Activated CD4-positive, alpha-beta T cell treated with anti-CD3 and anti-CD28 coated beads, Interleukin-2, amount 50 U/mL, for 4 hours (primary cell): ENCODE measurements at regions not wholly inside any gene's neighbourhood (a gene's known extent, or its start where the extent isn't known, plus 50 kb on each side); places are given as distances from the start of the nearest gene placed in this dataset.

Experiments
- DNase-seq, 2 experiments: peaks; one replicate each; pipeline ENCODE4 v3.0.0-alpha.2; 2020

GRCh38 chr9:20191228-20191840, 402.5 kb upstream of the SLC24A2 start:
- no peak for DNase-seq

GRCh38 chr9:20189871-20190270, 401.0 kb upstream of the SLC24A2 start:
- no peak for DNase-seq

- DNase-seq, result no peak
Measured at GRCh38 chr9:20188616-20189369, 400.0 kb upstream of the SLC24A2 start.

- DNase-seq, result no peak
Measured at GRCh38 chr9:20187318-20187717, 398.5 kb upstream of the SLC24A2 start.

GRCh38 chr9:20186823-20187222, 398.0 kb upstream of the SLC24A2 start:
- DNase-seq, result no peak

- no peak for DNase-seq
Measured at GRCh38 chr9:20186231-20186630, 397.4 kb upstream of the SLC24A2 start.

- no peak for DNase-seq
Measured at GRCh38 chr9:20184541-20184940, 395.7 kb upstream of the SLC24A2 start.

GRCh38 chr9:20178679-20179078, 389.8 kb upstream of the SLC24A2 start:
- DNase-seq, result no peak

- no peak for DNase-seq
Measured at GRCh38 chr9:20178197-20178596, 389.4 kb upstream of the SLC24A2 start.

GRCh38 chr9:20170122-20170521, 381.3 kb upstream of the SLC24A2 start:
- no peak for DNase-seq

GRCh38 chr9:20152151-20152725, 363.4 kb upstream of the SLC24A2 start:
- DNase-seq, result no peak

- DNase-seq, result no peak
Measured at GRCh38 chr9:20148416-20148815, 359.6 kb upstream of the SLC24A2 start.

GRCh38 chr9:20144197-20144596, 355.4 kb upstream of the SLC24A2 start:
- DNase-seq, result no peak

- DNase-seq, result no peak
Measured at GRCh38 chr9:20139763-20140290, 351.0 kb upstream of the SLC24A2 start.

GRCh38 chr9:20138841-20139240, 350.0 kb upstream of the SLC24A2 start:
- no peak for DNase-seq

- no peak for DNase-seq
Measured at GRCh38 chr9:20138116-20138515, 349.3 kb upstream of the SLC24A2 start.

- no peak for DNase-seq
Measured at GRCh38 chr9:20137425-20137824, 348.6 kb upstream of the SLC24A2 start.

GRCh38 chr9:20135119-20135697, 346.4 kb upstream of the SLC24A2 start:
- DNase-seq, result no peak

GRCh38 chr9:20125727-20126126, 336.9 kb upstream of the SLC24A2 start:
- DNase-seq, result no peak

- DNase-seq, result no peak
Measured at GRCh38 chr9:20119566-20119965, 330.7 kb upstream of the SLC24A2 start.

- DNase-seq, result no peak
Measured at GRCh38 chr9:20117986-20118385, 329.1 kb upstream of the SLC24A2 start.

- DNase-seq, result no peak
Measured at GRCh38 chr9:20117482-20117881, 328.6 kb upstream of the SLC24A2 start.

GRCh38 chr9:20114974-20115373, 326.1 kb upstream of the SLC24A2 start:
- no peak for DNase-seq
